WTC11 (cell line): ENCODE measurements at regions not wholly inside any gene's neighbourhood (a gene's known extent, or its start where the extent isn't known, plus 50 kb on each side); places are given as distances from the start of the nearest gene placed in this dataset.

Experiments
- ATAC-seq: fragments of 200-7000 bp; cut with Tn5 transposase; 2 replicates; pipeline ENCODE4 v1.10.0; 2021; ENCODE audit warnings: mild to moderate bottlenecking, moderate library complexity
- CTCF ChIA-PET: fragments of 300-600 bp; sonication (Branson Sonifier 250); formaldehyde crosslinking; loops from one replicate; lab custom pipeline; 2021; ENCODE audit warnings: antibody characterized with exemption; lab: Charles Lee
- POLR2A ChIA-PET: fragments of 350-600 bp; sonication (Branson Sonifier 250); formaldehyde crosslinking; loops from one replicate; lab custom pipeline; 2021; ENCODE audit warnings: antibody characterized with exemption; lab: Charles Lee
- DNase-seq: peaks from one replicate; pipeline ENCODE4 v3.0.0; 2021; ENCODE audit warnings: low spot score
- H3K27ac Mint-ChIP-seq: 2 replicates; pipeline ENCODE4 v1.8.0; 2021; ENCODE audit warnings: mixed read lengths
- H3K27me3 Mint-ChIP-seq: 2 replicates; pipeline ENCODE4 v1.8.0; 2021; ENCODE audit warnings: low read depth, mild to moderate bottlenecking, moderate library complexity, mixed read lengths
- H3K36me3 Mint-ChIP-seq: 2 replicates; pipeline ENCODE4 v1.8.0; 2021; ENCODE audit warnings: mixed read lengths
- H3K4me1 Mint-ChIP-seq: 2 replicates; pipeline ENCODE4 v1.8.0; 2022; ENCODE audit warnings: mixed read lengths
- H3K4me3 Mint-ChIP-seq: 2 replicates; pipeline ENCODE4 v1.8.0; 2021; ENCODE audit warnings: mild to moderate bottlenecking, moderate library complexity, mixed read lengths
- H3K9me3 Mint-ChIP-seq: 2 replicates; pipeline ENCODE4 v1.8.0; 2021; ENCODE audit warnings: mixed read lengths
- AFF4 ChIP-seq: sonication (generic); formaldehyde crosslinking; IDR thresholded peaks from 2 replicates; pipeline ENCODE4 v1.8.1; 2023; ENCODE audit warnings: mild to moderate bottlenecking, missing genetic modification reagents, borderline replicate concordance
- ATF2 ChIP-seq: sonication (generic); formaldehyde crosslinking; IDR thresholded peaks from 2 replicates; pipeline ENCODE4 v1.8.1; 2022; ENCODE audit warnings: low read depth, missing genetic modification reagents, borderline replicate concordance
- CDX4 ChIP-seq: fragments of 250-450 bp; sonication (Bioruptor Pico); IDR thresholded peaks from 2 replicates; pipeline ENCODE4 v1.9.0; 2021; ENCODE audit warnings: moderate library complexity, mild to moderate bottlenecking, inconsistent platforms, borderline replicate concordance
- CREB1 ChIP-seq: sonication (generic); formaldehyde crosslinking; IDR thresholded peaks from 2 replicates; pipeline ENCODE4 v1.8.0; 2023; ENCODE audit warnings: mild to moderate bottlenecking, missing genetic modification reagents
- CREM ChIP-seq: sonication (generic); formaldehyde crosslinking; IDR thresholded peaks from 2 replicates; pipeline ENCODE4 v1.8.1; 2022; ENCODE audit warnings: mild to moderate bottlenecking, missing genetic modification reagents, moderate library complexity
- ELF4 ChIP-seq: sonication (generic); formaldehyde crosslinking; IDR thresholded peaks from 2 replicates; pipeline ENCODE4 v1.8.1; 2022; ENCODE audit warnings: low read depth, mild to moderate bottlenecking, moderate library complexity, missing genetic modification reagents
- ERG ChIP-seq: fragments of 250-450 bp; sonication (Bioruptor Pico); IDR thresholded peaks from 2 replicates; pipeline ENCODE4 v1.8.0; 2021; ENCODE audit warnings: mild to moderate bottlenecking
- FOXJ3 ChIP-seq: sonication (generic); formaldehyde crosslinking; IDR thresholded peaks from 2 replicates; pipeline ENCODE4 v1.9.0; 2021; ENCODE audit warnings: missing genetic modification reagents, mild to moderate bottlenecking, borderline replicate concordance
- KAT7 ChIP-seq: sonication (generic); formaldehyde crosslinking; IDR thresholded peaks from 2 replicates; pipeline ENCODE4 v1.8.1; 2023; ENCODE audit warnings: missing genetic modification reagents, mild to moderate bottlenecking, borderline replicate concordance
- PRRX2 ChIP-seq: fragments of 250-450 bp; sonication (Bioruptor Pico); IDR thresholded peaks from 2 replicates; pipeline ENCODE4 v1.8.0; 2021; ENCODE audit warnings: mild to moderate bottlenecking
- SP1 ChIP-seq: sonication (generic); formaldehyde crosslinking; conservative IDR thresholded peaks from 2 replicates; pipeline ENCODE4 v1.8.1; 2022; ENCODE audit warnings: missing genetic modification reagents
- TCF7 ChIP-seq: sonication (generic); formaldehyde crosslinking; IDR thresholded peaks from 2 replicates; pipeline ENCODE4 v1.8.0; 2022; ENCODE audit warnings: mild to moderate bottlenecking, low read depth, missing genetic modification reagents, moderate library complexity
- ZNF121 ChIP-seq: sonication (generic); formaldehyde crosslinking; IDR thresholded peaks from 2 replicates; pipeline ENCODE4 v1.8.0; 2023; ENCODE audit warnings: missing genetic modification reagents
- ZNF138 ChIP-seq: sonication (generic); formaldehyde crosslinking; conservative IDR thresholded peaks from 2 replicates; pipeline ENCODE4 v1.8.1; 2022; ENCODE audit warnings: mild to moderate bottlenecking, moderate library complexity, missing genetic modification reagents
- ZNF317 ChIP-seq: sonication (generic); formaldehyde crosslinking; IDR thresholded peaks from 2 replicates; pipeline ENCODE4 v1.8.1; 2023; ENCODE audit warnings: low read depth, mild to moderate bottlenecking, moderate library complexity, missing genetic modification reagents, borderline replicate concordance
- ZSCAN18 ChIP-seq: fragments of 250-450 bp; sonication (Bioruptor Pico); IDR thresholded peaks from 2 replicates; pipeline ENCODE4 v2.1.2; 2022; ENCODE audit warnings: mild to moderate bottlenecking, moderate library complexity
- TF ChIP-seq, protein P1 (sequence below): fragments of 250-450 bp; sonication (Bioruptor Pico); IDR thresholded peaks from 2 replicates; pipeline ENCODE4 v1.9.0; 2021; ENCODE audit warnings: mild to moderate bottlenecking
- TF ChIP-seq, protein P2 (sequence below): sonication (generic); formaldehyde crosslinking; IDR thresholded peaks from 2 replicates; pipeline ENCODE4 v1.8.1; 2023; ENCODE audit warnings: mild to moderate bottlenecking, missing genetic modification reagents, moderate library complexity
- TF ChIP-seq, protein P3 (sequence below): sonication (generic); formaldehyde crosslinking; IDR thresholded peaks from 2 replicates; pipeline ENCODE4 v1.8.0; 2023; ENCODE audit warnings: mild to moderate bottlenecking, missing genetic modification reagents

DNA sequence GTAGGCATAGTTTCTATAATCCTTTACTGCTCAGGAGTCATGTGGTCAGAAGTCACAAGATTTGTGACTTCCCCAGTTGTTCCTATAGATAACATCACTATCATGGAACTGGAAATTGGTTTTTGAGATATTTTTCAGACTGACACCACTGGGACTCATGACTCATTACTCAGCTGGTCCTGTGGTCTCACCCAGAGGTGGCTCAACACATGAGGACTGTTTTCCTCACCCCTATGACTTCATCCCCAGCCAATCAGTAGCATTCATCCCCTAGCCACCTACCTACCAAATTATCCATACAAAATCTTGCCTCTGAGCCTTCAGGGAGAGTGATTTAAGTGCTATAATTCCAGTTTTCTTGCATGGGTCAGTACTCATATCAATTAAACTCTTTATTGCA is 1217.7 kb downstream of the EPHA7 start:
- no peak overlapping the region for H3K4me3 Mint-ChIP-seq

More for the DNA sequence above, 1217.7 kb downstream of the EPHA7 start:
- Mint-ChIP-seq H3K36me3 (peaks cover 11% of the 10 kb centered on the region), H3K4me1 (peaks cover under 1% of the 10 kb centered on the region; the same call in 1 of the 2 replicates), H3K27ac (no peak overlapping the region), H3K27me3 (no peaks in the 10 kb centered on the region), H3K9me3 (peaks cover 27% of the 10 kb centered on the region)
- ATAC-seq (no peak), DNase-seq (no peak)
- ChIA-PET POLR2A (no interaction called here), CTCF (no interaction called here)
- TF ChIP-seq ATF2 (CRISPR knock-in tag), result no peak
- TF ChIP-seq KAT7 (CRISPR knock-in tag), result no peak
- TF ChIP-seq TCF7 (CRISPR knock-in tag), result no peak
- TF ChIP-seq CDX4 (CRISPR knock-in tag), result no peak
- TF ChIP-seq ZNF138 (CRISPR knock-in tag), result no peak
- TF ChIP-seq ELF4, result no peak
- TF ChIP-seq ZSCAN18, result no peak
- no peak for TF ChIP-seq SP1 (CRISPR knock-in tag)
- TF ChIP-seq PRRX2 (CRISPR knock-in tag), result no peak
- TF ChIP-seq ZNF121 (CRISPR knock-in tag), result no peak
- no peak for TF ChIP-seq ERG (CRISPR knock-in tag)
- no peak for TF ChIP-seq CREM (CRISPR knock-in tag)
- TF ChIP-seq, protein P1, sequence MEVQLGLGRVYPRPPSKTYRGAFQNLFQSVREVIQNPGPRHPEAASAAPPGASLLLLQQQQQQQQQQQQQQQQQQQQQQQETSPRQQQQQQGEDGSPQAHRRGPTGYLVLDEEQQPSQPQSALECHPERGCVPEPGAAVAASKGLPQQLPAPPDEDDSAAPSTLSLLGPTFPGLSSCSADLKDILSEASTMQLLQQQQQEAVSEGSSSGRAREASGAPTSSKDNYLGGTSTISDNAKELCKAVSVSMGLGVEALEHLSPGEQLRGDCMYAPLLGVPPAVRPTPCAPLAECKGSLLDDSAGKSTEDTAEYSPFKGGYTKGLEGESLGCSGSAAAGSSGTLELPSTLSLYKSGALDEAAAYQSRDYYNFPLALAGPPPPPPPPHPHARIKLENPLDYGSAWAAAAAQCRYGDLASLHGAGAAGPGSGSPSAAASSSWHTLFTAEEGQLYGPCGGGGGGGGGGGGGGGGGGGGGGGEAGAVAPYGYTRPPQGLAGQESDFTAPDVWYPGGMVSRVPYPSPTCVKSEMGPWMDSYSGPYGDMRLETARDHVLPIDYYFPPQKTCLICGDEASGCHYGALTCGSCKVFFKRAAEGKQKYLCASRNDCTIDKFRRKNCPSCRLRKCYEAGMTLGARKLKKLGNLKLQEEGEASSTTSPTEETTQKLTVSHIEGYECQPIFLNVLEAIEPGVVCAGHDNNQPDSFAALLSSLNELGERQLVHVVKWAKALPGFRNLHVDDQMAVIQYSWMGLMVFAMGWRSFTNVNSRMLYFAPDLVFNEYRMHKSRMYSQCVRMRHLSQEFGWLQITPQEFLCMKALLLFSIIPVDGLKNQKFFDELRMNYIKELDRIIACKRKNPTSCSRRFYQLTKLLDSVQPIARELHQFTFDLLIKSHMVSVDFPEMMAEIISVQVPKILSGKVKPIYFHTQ, result no peak
- no peak for TF ChIP-seq FOXJ3 (CRISPR knock-in tag)
- no peak for TF ChIP-seq ZNF317
- TF ChIP-seq AFF4 (CRISPR knock-in tag), result no peak
- TF ChIP-seq, protein P2, sequence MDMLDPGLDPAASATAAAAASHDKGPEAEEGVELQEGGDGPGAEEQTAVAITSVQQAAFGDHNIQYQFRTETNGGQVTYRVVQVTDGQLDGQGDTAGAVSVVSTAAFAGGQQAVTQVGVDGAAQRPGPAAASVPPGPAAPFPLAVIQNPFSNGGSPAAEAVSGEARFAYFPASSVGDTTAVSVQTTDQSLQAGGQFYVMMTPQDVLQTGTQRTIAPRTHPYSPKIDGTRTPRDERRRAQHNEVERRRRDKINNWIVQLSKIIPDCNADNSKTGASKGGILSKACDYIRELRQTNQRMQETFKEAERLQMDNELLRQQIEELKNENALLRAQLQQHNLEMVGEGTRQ (CRISPR knock-in tag), result no peak
- no peak for TF ChIP-seq CREB1 (CRISPR knock-in tag)
- TF ChIP-seq, protein P3, sequence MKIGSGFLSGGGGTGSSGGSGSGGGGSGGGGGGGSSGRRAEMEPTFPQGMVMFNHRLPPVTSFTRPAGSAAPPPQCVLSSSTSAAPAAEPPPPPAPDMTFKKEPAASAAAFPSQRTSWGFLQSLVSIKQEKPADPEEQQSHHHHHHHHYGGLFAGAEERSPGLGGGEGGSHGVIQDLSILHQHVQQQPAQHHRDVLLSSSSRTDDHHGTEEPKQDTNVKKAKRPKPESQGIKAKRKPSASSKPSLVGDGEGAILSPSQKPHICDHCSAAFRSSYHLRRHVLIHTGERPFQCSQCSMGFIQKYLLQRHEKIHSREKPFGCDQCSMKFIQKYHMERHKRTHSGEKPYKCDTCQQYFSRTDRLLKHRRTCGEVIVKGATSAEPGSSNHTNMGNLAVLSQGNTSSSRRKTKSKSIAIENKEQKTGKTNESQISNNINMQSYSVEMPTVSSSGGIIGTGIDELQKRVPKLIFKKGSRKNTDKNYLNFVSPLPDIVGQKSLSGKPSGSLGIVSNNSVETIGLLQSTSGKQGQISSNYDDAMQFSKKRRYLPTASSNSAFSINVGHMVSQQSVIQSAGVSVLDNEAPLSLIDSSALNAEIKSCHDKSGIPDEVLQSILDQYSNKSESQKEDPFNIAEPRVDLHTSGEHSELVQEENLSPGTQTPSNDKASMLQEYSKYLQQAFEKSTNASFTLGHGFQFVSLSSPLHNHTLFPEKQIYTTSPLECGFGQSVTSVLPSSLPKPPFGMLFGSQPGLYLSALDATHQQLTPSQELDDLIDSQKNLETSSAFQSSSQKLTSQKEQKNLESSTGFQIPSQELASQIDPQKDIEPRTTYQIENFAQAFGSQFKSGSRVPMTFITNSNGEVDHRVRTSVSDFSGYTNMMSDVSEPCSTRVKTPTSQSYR (CRISPR knock-in tag), result no peak
